Caco-2 (cell line): ENCODE measurements at regions not wholly inside any gene's neighbourhood (a gene's known extent, or its start where the extent isn't known, plus 50 kb on each side); places are given as distances from the start of the nearest gene placed in this dataset.

Source experiments
- BruUV-seq: library from RNA; stranded (reverse); fragments of 400-500 nt; replicated peaks from 2 replicates; lab custom pipeline; 2021; lab: Mats Ljungman, UMichigan
- CTCF ChIA-PET: fragments of 300-600 bp; sonication (Branson Sonifier 250); formaldehyde crosslinking; loops from one replicate; lab custom pipeline; 2022; ENCODE audit warnings: antibody characterized with exemption; lab: Charles Lee
- POLR2A ChIA-PET: fragments of 300-600 bp; sonication (Branson Sonifier 250); formaldehyde crosslinking; loops from one replicate; lab custom pipeline; 2022; ENCODE audit warnings: antibody characterized with exemption; lab: Charles Lee
- DNase-seq, 2 experiments: peaks; one replicate each; pipeline versions ENCODE4 v3.0.0 to v3.0.0-alpha.2; 2020 to 2022
- H3K27me3 ChIP-seq: replicated peaks from 2 replicates; pipeline ENCODE4 v1.6.0; 2011; ENCODE audit warnings: low read length; ENCODE audit not compliant: control insufficient read depth, insufficient read depth
- H3K36me3 ChIP-seq: 2 replicates; pipeline ENCODE4 v1.5.1; 2011; ENCODE audit warnings: low read length; ENCODE audit not compliant: control insufficient read depth, insufficient read depth
- H3K4me1 ChIP-seq: fragments of 250-450 bp; sonication (Bioruptor Pico); 2 replicates; pipeline ENCODE4 v1.5.1; 2020; ENCODE audit warnings: mild to moderate bottlenecking
- H3K4me3 ChIP-seq: 2 replicates; pipeline ENCODE4 v1.5.1; 2011; ENCODE audit warnings: low read depth, mild to moderate bottlenecking, control low read depth, low read length
- H3K9me3 ChIP-seq: fragments of 250-450 bp; sonication (Bioruptor Pico); 2 replicates; pipeline ENCODE4 v1.5.1; 2020; ENCODE audit warnings: mild to moderate bottlenecking, moderate library complexity
- H3K27ac Mint-ChIP-seq: one replicate; pipeline ENCODE4 v1.8.0; 2022; ENCODE audit warnings: mixed read lengths; ENCODE audit not compliant: unreplicated experiment
- H3K27me3 Mint-ChIP-seq: one replicate; pipeline ENCODE4 v1.8.0; 2022; ENCODE audit warnings: mixed read lengths; ENCODE audit not compliant: insufficient read depth, unreplicated experiment
- H3K36me3 Mint-ChIP-seq: one replicate; pipeline ENCODE4 v1.8.0; 2022; ENCODE audit warnings: mild to moderate bottlenecking, mixed read lengths; ENCODE audit not compliant: insufficient read depth, unreplicated experiment
- H3K4me1 Mint-ChIP-seq: one replicate; pipeline ENCODE4 v1.8.0; 2022; ENCODE audit warnings: low read depth, mixed read lengths; ENCODE audit not compliant: unreplicated experiment
- H3K4me3 Mint-ChIP-seq: one replicate; pipeline ENCODE4 v1.8.0; 2022; ENCODE audit warnings: mild to moderate bottlenecking, moderate library complexity, mixed read lengths; ENCODE audit not compliant: unreplicated experiment
- H3K9me3 Mint-ChIP-seq: one replicate; pipeline ENCODE4 v1.8.0; 2022; ENCODE audit warnings: mixed read lengths; ENCODE audit not compliant: unreplicated experiment
- intact Hi-C: fragments of 100-400 bp; cut with micrococcal nuclease; formaldehyde crosslinking; loops from one replicate; pipeline ENCODE4 v1.10.0; 2022; ENCODE audit not compliant: unreplicated experiment
- TF ChIP-seq, protein P1 (sequence below), 2 experiments: fragments of 200-600 bp in 1 of 2; IDR thresholded peaks; 1 replicate in 1 of 2; 2 replicates in 1 of 2; pipeline versions ENCODE4 v1.5.1 to v1.8.0; 2011 to 2022; ENCODE audit warnings: antibody characterized with exemption in 1 of 2, control low read depth in 1 of 2, inconsistent platforms in 1 of 2, low read depth in 1 of 2, low read length in 1 of 2, mild to moderate bottlenecking in 1 of 2, moderate library complexity in 1 of 2; ENCODE audit not compliant: insufficient read depth in 1 of 2, severe bottlenecking in 1 of 2, unreplicated experiment in 1 of 2

DNA sequence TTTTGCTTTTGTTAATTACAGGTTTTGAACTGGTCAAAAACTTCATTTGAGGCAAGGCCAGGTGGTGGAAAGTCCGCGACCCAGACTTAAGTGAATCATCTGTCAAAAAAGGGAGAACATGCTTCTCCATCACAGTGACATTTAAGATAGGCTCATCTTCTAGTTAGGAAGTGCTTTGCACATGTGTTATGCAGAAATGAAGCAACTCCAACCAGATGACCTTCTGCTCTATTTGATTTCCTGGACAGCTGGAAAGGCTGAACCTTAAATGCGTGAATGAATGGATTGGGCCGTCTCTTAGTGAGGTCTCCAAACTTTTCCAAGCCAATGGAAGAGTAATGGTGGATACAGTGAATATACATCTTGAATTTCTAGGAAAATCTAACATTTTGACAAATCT, 101.6 kb upstream of the FAM13C start:
- TF ChIP-seq, protein P1, sequence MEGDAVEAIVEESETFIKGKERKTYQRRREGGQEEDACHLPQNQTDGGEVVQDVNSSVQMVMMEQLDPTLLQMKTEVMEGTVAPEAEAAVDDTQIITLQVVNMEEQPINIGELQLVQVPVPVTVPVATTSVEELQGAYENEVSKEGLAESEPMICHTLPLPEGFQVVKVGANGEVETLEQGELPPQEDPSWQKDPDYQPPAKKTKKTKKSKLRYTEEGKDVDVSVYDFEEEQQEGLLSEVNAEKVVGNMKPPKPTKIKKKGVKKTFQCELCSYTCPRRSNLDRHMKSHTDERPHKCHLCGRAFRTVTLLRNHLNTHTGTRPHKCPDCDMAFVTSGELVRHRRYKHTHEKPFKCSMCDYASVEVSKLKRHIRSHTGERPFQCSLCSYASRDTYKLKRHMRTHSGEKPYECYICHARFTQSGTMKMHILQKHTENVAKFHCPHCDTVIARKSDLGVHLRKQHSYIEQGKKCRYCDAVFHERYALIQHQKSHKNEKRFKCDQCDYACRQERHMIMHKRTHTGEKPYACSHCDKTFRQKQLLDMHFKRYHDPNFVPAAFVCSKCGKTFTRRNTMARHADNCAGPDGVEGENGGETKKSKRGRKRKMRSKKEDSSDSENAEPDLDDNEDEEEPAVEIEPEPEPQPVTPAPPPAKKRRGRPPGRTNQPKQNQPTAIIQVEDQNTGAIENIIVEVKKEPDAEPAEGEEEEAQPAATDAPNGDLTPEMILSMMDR (IDR thresholded peaks at IDR 0.05; ENCODE audit: insufficient read depth in 1 of 2, low read depth in 1 of 2, low read length in 1 of 2, severe bottlenecking in 1 of 2, unreplicated experiment in 1 of 2), result no peak
- intact Hi-C loops, result no loop called here

GRCh38 chr10:59460601-59461000, 98.3 kb upstream of the FAM13C start:
- Mint-ChIP-seq H3K9me3 (no peaks in the 10 kb centered on the region), H3K27me3 (peaks cover 12% of the 10 kb centered on the region), H3K4me1 (no peaks in the 10 kb centered on the region), H3K4me3 (no peak overlapping the region), H3K27ac (no peak overlapping the region), H3K36me3 (no peaks in the 10 kb centered on the region)
- no peaks in the 10 kb centered on the region; the same call in 1 of the 2 replicates for H3K27me3 ChIP-seq
- BruUV-seq, result no TSS peak
- no peaks in the 10 kb centered on the region for H3K4me1 ChIP-seq
- H3K9me3 ChIP-seq, result no peaks in the 10 kb centered on the region
- ChIA-PET POLR2A (no interaction called here), CTCF (no interaction called here)
- TF ChIP-seq, protein P1 (IDR thresholded peaks at IDR 0.05; ENCODE audit: insufficient read depth in 1 of 2, low read depth in 1 of 2, low read length in 1 of 2, severe bottlenecking in 1 of 2, unreplicated experiment in 1 of 2), result no peak
- H3K36me3 ChIP-seq, result no peaks in the 10 kb centered on the region
- DNase-seq, result no peak
- intact Hi-C loops, result no loop called here
- H3K4me3 ChIP-seq, result no peak overlapping the region

More for the DNA sequence above, 101.6 kb upstream of the FAM13C start:
- H3K9me3 Mint-ChIP-seq, result no peaks in the 10 kb centered on the region
- no TSS peak for BruUV-seq
- DNase-seq, result no peak
- H3K36me3 Mint-ChIP-seq, result no peaks in the 10 kb centered on the region
- Histone ChIP-seq H3K27me3 (no peaks in the 10 kb centered on the region; the same call in 1 of the 2 replicates), H3K36me3 (no peaks in the 10 kb centered on the region), H3K9me3 (no peaks in the 10 kb centered on the region; the same call in 1 of the 2 replicates), H3K4me3 (no peak overlapping the region), H3K4me1 (no peaks in the 10 kb centered on the region)
- H3K4me3 Mint-ChIP-seq, result no peak overlapping the region
- CTCF ChIA-PET, result no interaction called here
- H3K27ac Mint-ChIP-seq, result no peak overlapping the region
- H3K4me1 Mint-ChIP-seq, result no peaks in the 10 kb centered on the region
- POLR2A ChIA-PET, result no interaction called here
- peaks cover 10% of the 10 kb centered on the region for H3K27me3 Mint-ChIP-seq

- TF ChIP-seq, protein P1 (IDR thresholded peaks at IDR 0.05; ENCODE audit: insufficient read depth in 1 of 2, low read depth in 1 of 2, low read length in 1 of 2, severe bottlenecking in 1 of 2, unreplicated experiment in 1 of 2), result no peak
- no peak overlapping the region for H3K4me3 ChIP-seq
- Mint-ChIP-seq H3K9me3 (no peaks in the 10 kb centered on the region), H3K4me1 (no peaks in the 10 kb centered on the region), H3K27ac (no peak overlapping the region), H3K4me3 (no peak overlapping the region), H3K27me3 (peaks cover 8% of the 10 kb centered on the region), H3K36me3 (no peaks in the 10 kb centered on the region)
- CTCF ChIA-PET, result no interaction called here
- H3K4me1 ChIP-seq, result no peaks in the 10 kb centered on the region
- H3K36me3 ChIP-seq, result no peaks in the 10 kb centered on the region
- intact Hi-C loops, result no loop called here
- no TSS peak for BruUV-seq
- no peaks in the 10 kb centered on the region for H3K9me3 ChIP-seq
- DNase-seq, result no peak
- POLR2A ChIA-PET, result no interaction called here
- no peaks in the 10 kb centered on the region for H3K27me3 ChIP-seq
Measured at GRCh38 chr10:59456199-59456598, 93.8 kb upstream of the FAM13C start.
